HG03097 (cell line): ENCODE measurements at regions not wholly inside any gene's neighbourhood (a gene's known extent, or its start where the extent isn't known, plus 50 kb on each side); places are given as distances from the start of the nearest gene placed in this dataset.
"Not testable (repeated sequence)": the region's sequence is repeated elsewhere in the genome, so short reads cannot be mapped to it uniquely, and the experiment has no call there.

Experiments
- ATAC-seq: cut with Tn5 transposase; IDR thresholded peaks from one replicate; pipeline ENCODE4 v1.9.1; 2021; ENCODE audit not compliant: unreplicated experiment, low FRiP score

GRCh38 chr3:66552846-66553245 lies 52.0 kb upstream of the LRIG1 start:
- ATAC-seq = no peak

DNA sequence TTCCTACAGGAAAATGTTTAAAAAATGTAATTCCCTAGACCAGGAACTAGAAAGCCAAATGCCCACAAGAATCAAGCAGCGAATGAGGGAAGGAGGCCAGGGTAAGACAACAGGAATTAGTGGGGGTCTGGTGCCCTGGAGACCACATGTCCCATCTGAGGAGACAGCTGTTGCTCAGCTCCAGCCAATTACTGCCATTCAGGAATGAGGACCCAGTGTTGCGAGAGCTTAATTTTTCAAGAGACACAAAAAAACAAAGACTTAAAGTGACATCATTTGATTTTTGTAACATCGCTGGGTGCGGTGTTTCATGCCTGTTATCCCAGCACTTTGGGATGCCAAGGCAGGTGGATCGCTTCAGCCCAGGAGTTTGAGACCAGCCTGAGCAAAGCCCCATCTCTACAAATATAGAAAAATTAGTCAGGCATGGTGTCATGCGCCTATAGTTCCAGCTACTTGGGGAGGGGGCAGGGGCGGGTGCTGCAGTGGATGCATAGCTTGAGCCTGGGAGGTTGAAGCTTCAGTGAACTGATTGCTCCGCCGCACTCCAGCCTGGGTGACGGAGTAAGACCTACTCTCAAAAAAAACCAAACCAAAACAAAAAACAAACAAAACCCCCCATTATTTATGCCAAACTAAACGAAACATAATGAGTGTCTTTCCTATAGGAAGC lies 52.8 kb upstream of the LRIG1 start:
- no peak for ATAC-seq

DNA sequence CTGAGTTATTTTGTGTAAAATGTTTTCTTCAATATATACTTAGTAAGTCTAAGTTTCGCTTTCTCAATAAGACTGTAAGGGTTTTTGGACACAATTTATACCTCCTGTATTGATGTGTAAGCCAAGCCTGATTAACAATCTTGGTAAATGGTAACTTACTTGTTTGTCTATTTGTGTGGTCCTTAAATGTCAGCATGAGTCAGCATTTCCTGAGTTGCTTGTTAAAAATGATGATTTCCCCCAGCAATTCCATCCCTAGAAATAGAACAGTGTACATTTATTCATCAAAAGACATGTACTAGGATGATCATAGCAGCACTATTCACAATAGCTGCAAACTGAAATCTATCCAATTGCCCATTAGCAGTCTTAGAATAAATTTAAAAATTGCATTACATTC lies 53.4 kb upstream of the LRIG1 start:
- ATAC-seq = no peak

DNA sequence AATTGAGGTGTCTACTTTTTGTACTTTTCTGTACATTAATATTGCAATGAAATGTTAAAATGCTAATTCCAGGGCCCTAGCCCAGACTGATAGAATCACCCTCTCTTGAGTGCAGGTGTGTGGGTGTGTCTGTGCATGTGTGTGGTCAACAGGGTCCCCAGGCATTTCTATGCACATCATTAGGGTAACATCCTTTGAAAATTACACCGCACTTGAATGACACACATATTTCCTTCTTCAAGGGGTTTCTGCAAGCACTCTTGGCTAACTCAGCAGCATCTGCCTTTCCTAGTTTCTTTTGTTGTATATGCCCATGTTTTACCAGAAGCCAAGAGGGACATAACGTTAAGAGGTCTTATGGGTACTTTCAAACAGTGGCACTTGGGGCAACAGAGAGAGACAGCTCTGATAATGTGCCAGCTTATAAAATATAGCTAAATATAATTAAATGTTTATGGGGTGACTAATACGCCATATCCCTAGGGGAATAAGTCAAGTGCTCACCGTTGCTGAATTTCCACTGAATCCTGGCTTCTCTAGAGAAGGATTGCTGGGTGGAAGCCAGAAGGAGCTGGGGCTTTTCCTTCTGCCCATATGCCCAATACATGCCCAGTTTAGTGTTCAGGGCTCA lies 54.5 kb upstream of the LRIG1 start:
- ATAC-seq = no peak

DNA sequence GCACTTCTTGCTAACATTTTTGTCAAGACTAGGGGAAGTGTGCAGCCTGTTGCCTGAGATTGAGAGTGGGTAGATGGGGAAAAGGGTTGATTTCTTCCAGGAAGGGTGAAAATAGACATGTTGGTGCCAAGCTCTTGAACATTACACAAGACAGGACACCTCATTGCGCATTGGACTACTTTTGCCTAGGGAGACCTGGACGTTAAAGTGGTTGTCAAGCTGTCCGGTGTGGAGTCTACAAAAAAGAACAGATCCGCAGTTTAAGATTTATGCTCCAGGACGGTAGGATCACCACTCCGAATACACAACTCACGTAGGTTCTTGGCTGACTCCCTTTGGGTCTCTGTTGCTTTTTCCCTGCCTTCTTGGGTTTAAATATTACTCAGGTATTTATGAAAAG lies 56.3 kb upstream of the LRIG1 start:
- no peak for ATAC-seq

DNA sequence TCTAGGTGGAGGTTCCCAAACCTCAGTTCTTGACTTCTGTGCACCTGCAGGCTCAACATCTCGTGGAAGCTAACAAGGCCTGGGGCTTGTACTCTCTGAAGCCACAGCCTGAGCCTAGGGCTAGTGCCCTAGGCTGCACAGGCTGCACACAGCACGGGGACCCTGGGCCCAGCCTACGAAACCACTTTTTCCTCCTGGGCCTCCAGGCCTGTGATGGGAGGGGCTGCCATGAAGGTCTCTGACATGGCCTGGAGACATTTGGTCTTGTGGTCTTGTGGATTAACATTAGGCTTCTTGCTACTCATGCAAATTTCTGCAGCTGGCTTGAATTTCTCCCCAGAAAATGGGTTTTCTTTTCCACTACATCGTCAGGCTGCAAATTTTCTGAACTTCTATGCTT lies 59.1 kb upstream of the LRIG1 start:
- ATAC-seq = not testable (repeated sequence)

- ATAC-seq = no peak
These were observed 60.5 kb upstream of the LRIG1 start for GRCh38 chr3:66561367-66561766.

GRCh38 chr3:66565301-66565700 lies 64.5 kb upstream of the LRIG1 start:
- ATAC-seq = no peak

GRCh38 chr3:66567077-66567476 lies 66.3 kb upstream of the LRIG1 start:
- ATAC-seq = no peak

GRCh38 chr3:66572090-66572675 lies 71.4 kb upstream of the LRIG1 start:
- ATAC-seq = no peak

GRCh38 chr3:66572938-66573710 lies 72.3 kb upstream of the LRIG1 start:
- ATAC-seq = no peak

DNA sequence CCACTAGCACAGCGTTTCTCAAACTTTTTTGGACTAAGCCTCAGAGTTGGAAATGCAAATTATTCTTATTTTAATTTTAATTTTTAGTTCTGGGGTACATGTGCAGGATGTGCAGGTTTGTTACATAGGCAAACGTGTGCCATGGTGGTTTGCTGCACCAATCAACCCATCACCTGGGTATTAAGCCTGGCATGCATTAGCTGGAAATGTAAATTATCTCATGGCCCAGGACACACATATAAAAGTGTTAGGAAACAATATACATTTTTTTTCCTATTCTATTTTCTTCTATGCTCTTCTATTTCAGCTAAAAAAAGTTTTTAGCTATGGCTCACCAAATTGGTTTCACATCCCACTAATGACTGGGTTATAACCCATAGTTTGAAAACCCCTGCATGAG lies 73.3 kb upstream of the LRIG1 start:
- no peak for ATAC-seq

GRCh38 chr3:66577426-66578203 lies 76.8 kb upstream of the LRIG1 start:
- no peak for ATAC-seq

GRCh38 chr3:66581256-66581655 lies 80.4 kb upstream of the LRIG1 start:
- ATAC-seq = no peak

GRCh38 chr3:66582721-66583423 lies 82.0 kb upstream of the LRIG1 start:
- ATAC-seq = peak; percentile 99

GRCh38 chr3:66583424-66584040 lies 82.7 kb upstream of the LRIG1 start:
- no peak for ATAC-seq

- no peak for ATAC-seq
These were observed 84.8 kb upstream of the LRIG1 start for GRCh38 chr3:66585520-66586095.

- no peak for ATAC-seq
These were observed 86.0 kb upstream of the LRIG1 start for GRCh38 chr3:66586853-66587252.

DNA sequence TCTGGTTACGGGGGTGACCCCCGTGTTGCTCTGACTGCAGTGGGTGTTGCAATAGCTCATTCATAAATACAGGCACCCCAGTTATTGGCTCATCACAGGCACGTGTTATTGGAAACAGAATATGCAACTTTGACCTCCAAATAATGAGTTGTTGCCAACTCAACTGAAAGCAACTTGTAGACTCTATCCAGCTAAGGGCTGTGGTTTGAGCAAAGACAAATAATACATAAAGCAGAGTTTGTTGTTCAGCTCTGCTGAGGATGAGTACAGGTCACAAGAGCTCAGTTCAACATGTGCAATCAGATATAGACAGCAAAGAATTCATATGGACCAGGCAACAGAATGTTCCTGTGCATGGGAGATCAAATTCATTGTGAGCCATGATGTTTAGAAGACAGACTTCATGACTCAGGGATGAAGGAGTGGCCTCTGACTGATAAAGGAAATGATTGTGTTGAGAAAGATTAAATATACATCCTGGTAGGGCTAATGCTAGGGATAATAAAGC lies 87.6 kb upstream of the LRIG1 start:
- ATAC-seq = no peak
